Activated CD4-positive, alpha-beta T cell treated with anti-CD3 and anti-CD28 coated beads, Interleukin-2, amount 10 ng/mL, durations not matched to agents 7 days and 5 days (primary cell): ENCODE measurements at regions not wholly inside any gene's neighbourhood (a gene's known extent, or its start where the extent isn't known, plus 50 kb on each side); places are given as distances from the start of the nearest gene placed in this dataset.

Experiments used
- CTCF ChIA-PET: fragments of 350-600 bp; sonication (Branson Sonifier 250); formaldehyde crosslinking; loops from one replicate; lab custom pipeline; 2021; ENCODE audit warnings: antibody characterized with exemption; lab: Charles Lee
- POLR2A ChIA-PET: fragments of 350-600 bp; sonication (Branson Sonifier 250); formaldehyde crosslinking; loops from one replicate; lab custom pipeline; 2021; ENCODE audit warnings: antibody characterized with exemption; lab: Charles Lee
- DNase-seq: peaks from one replicate; pipeline ENCODE4 v3.0.0-alpha.2; 2020
- H3K27ac Mint-ChIP-seq: one replicate; pipeline ENCODE4 v1.8.0; 2021; ENCODE audit warnings: mild to moderate bottlenecking, moderate library complexity, mixed read lengths
- H3K27me3 Mint-ChIP-seq: one replicate; pipeline ENCODE4 v1.8.0; 2021; ENCODE audit warnings: mixed read lengths
- H3K36me3 Mint-ChIP-seq: one replicate; pipeline ENCODE4 v1.8.0; 2021; ENCODE audit warnings: low read depth, mixed read lengths
- H3K4me1 Mint-ChIP-seq: one replicate; pipeline ENCODE4 v1.8.0; 2021; ENCODE audit warnings: mixed read lengths
- H3K4me3 Mint-ChIP-seq: one replicate; pipeline ENCODE4 v1.8.0; 2021; ENCODE audit warnings: mild to moderate bottlenecking, moderate library complexity, mixed read lengths
- H3K9me3 Mint-ChIP-seq: one replicate; pipeline ENCODE4 v1.8.0; 2021; ENCODE audit warnings: mixed read lengths

DNA sequence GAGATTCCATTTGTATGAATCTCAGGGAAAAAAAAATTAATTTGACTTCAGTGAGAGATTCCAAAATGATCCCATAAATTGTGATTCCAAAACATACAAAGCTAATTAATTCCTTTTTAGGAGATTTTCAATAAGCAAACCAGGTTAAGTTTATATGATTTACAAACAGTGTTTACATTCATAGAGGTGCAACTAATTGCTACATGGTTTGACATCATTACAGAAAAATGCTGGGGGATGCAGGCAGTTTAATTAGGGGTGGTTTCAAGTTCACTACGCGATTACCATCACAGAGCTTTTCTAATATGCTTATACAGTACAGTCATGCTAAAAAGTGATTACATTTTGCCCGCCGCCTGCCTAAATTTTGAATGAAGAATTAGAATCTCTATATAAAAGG lies 143.2 kb upstream of the MGMT start:
- Mint-ChIP-seq H3K4me3 (no peak overlapping the region), H3K36me3 (no peaks in the 10 kb centered on the region), H3K27ac (no peak overlapping the region), H3K9me3 (peaks cover 3% of the 10 kb centered on the region), H3K4me1 (no peaks in the 10 kb centered on the region), H3K27me3 (peaks cover 7% of the 10 kb centered on the region)
- CTCF ChIA-PET = no interaction called here
- POLR2A ChIA-PET = no interaction called here
- no peak for DNase-seq

DNA sequence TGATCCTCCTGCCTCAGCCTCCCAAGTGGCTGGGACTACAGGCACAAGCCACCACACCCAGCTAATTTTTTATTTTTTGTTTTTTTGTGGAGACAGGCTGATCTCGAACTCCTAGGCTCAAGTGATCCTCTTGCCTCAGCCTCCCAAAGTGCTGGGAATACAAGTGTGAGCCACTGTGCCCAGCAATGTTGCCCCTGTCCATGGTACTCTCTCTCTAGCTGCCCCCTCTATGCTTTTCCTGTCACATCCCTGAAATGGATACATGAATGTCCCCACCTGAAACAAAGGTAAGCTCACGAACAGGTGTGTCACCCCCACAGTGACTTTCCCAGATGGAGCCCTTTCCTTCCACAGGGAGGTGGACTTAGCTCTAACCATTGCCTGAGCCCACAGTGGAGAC lies 141.1 kb upstream of the MGMT start:
- H3K9me3 Mint-ChIP-seq = no peaks in the 10 kb centered on the region
- CTCF ChIA-PET = no interaction called here
- POLR2A ChIA-PET = no interaction called here

GRCh38 chr10:129328546-129328945 lies 138.5 kb upstream of the MGMT start:
- CTCF ChIA-PET = interaction anchor here (0.5 kb wide), 1 partner anchor 31 kb away, joined by 3 read pairs; no protein-coding TSS in a partner anchor
- H3K9me3 Mint-ChIP-seq = no peaks in the 10 kb centered on the region
- no peak overlapping the region for H3K27ac Mint-ChIP-seq
- H3K4me3 Mint-ChIP-seq = no peak overlapping the region
- POLR2A ChIA-PET = no interaction called here
- H3K4me1 Mint-ChIP-seq = no peaks in the 10 kb centered on the region
- DNase-seq = no peak
- no peaks in the 10 kb centered on the region for H3K36me3 Mint-ChIP-seq
- peaks cover 9% of the 10 kb centered on the region for H3K27me3 Mint-ChIP-seq

More for the DNA sequence above, 141.1 kb upstream of the MGMT start:
- H3K36me3 Mint-ChIP-seq = no peaks in the 10 kb centered on the region
- H3K4me3 Mint-ChIP-seq = no peak overlapping the region
- peaks cover 5% of the 10 kb centered on the region for H3K27me3 Mint-ChIP-seq
- no peaks in the 10 kb centered on the region for H3K4me1 Mint-ChIP-seq
- DNase-seq = no peak
- H3K27ac Mint-ChIP-seq = no peak overlapping the region

DNA sequence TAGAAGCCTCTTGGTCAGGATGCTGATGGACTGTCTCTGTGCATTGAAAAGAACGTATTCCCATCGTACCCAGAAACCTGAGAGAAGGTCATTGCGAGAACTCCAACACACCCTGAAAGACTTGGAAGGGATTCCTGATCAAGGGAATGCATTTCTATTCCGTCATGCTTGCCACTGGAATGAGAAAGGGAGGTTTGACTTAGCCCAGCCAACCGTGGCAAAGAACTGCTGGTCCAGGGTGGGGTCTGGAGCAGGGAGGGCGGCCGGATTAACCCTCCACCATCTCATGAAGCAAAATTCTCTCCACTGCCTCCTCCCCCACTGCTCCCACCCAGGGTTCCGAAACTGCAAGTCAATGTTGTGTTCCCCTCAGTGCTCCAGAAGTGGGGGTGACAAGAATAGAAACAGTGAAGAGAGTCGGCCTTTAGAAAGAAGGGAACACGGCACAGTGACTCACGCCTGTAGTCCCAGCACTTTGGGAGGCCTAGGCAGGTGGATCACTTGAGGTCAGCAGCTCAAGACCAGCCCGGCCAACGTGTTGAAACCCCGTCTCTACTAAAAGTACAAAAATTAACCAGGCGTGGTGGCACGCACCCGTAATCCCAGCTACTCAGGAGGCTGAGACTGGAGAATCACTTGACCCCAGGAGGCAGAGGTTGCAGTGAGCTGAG lies 137.5 kb upstream of the MGMT start:
- H3K9me3 Mint-ChIP-seq = no peaks in the 10 kb centered on the region
- CTCF ChIA-PET = no interaction called here
- H3K4me1 Mint-ChIP-seq = no peaks in the 10 kb centered on the region
- peaks cover 12% of the 10 kb centered on the region for H3K27me3 Mint-ChIP-seq
- H3K36me3 Mint-ChIP-seq = no peaks in the 10 kb centered on the region
- POLR2A ChIA-PET = no interaction called here
- H3K4me3 Mint-ChIP-seq = no peak overlapping the region
- no peak for DNase-seq
- H3K27ac Mint-ChIP-seq = no peak overlapping the region

DNA sequence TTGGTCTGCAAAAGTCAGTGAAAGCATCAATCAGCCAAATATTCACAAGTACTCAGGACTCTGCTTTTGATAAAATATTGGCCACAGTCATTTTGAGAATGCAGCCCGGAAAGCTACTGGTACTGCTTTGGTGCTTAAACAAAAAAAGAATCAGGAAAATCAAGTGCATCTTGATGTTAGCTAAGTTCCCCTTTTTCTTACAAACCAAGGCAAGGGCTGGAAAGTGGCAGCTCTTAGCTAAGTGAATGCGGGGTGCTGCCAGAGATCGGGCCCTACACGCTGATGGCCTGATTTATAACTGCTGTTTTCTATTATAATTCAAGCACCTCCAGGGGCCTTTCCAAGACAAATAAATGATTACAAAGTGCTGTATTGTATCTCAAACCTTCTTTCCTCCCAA lies 136.8 kb upstream of the MGMT start:
- Mint-ChIP-seq H3K27ac (no peak overlapping the region), H3K4me1 (no peaks in the 10 kb centered on the region), H3K4me3 (no peak overlapping the region), H3K36me3 (no peaks in the 10 kb centered on the region), H3K27me3 (peaks cover 12% of the 10 kb centered on the region), H3K9me3 (no peaks in the 10 kb centered on the region)
- CTCF ChIA-PET = no interaction called here
- no peak for DNase-seq
- POLR2A ChIA-PET = no interaction called here

- Mint-ChIP-seq H3K4me1 (no peaks in the 10 kb centered on the region), H3K36me3 (no peaks in the 10 kb centered on the region), H3K9me3 (no peaks in the 10 kb centered on the region), H3K27ac (no peak overlapping the region), H3K4me3 (no peak overlapping the region), H3K27me3 (peaks cover 10% of the 10 kb centered on the region)
- POLR2A ChIA-PET = no interaction called here
- CTCF ChIA-PET = interaction anchor here (0.6 kb wide), 1 partner anchor 27 kb away, joined by 4 read pairs; no protein-coding TSS in a partner anchor
- no peak for DNase-seq
Measured at GRCh38 chr10:129331207-129331838, 135.7 kb upstream of the MGMT start.

- DNase-seq = no peak
- Mint-ChIP-seq H3K27ac (no peak overlapping the region), H3K4me3 (no peak overlapping the region), H3K27me3 (peaks cover 10% of the 10 kb centered on the region), H3K9me3 (no peaks in the 10 kb centered on the region), H3K4me1 (no peaks in the 10 kb centered on the region), H3K36me3 (no peaks in the 10 kb centered on the region)
- ChIA-PET POLR2A (no interaction called here), CTCF (interaction anchor here (0.6 kb wide), 1 partner anchor 27 kb away, joined by 4 read pairs; no protein-coding TSS in a partner anchor)
Measured at GRCh38 chr10:129331839-129332220, 135.2 kb upstream of the MGMT start.

GRCh38 chr10:129332476-129332875 lies 134.6 kb upstream of the MGMT start:
- Mint-ChIP-seq H3K27ac (no peak overlapping the region), H3K4me1 (no peaks in the 10 kb centered on the region), H3K4me3 (no peak overlapping the region), H3K9me3 (no peaks in the 10 kb centered on the region), H3K36me3 (no peaks in the 10 kb centered on the region), H3K27me3 (peaks cover 10% of the 10 kb centered on the region)
- ChIA-PET CTCF (interaction anchor here (0.6 kb wide), 1 partner anchor 38 kb away, joined by 3 read pairs; no protein-coding TSS in a partner anchor), POLR2A (no interaction called here)
- DNase-seq = peak; percentile 33

DNA sequence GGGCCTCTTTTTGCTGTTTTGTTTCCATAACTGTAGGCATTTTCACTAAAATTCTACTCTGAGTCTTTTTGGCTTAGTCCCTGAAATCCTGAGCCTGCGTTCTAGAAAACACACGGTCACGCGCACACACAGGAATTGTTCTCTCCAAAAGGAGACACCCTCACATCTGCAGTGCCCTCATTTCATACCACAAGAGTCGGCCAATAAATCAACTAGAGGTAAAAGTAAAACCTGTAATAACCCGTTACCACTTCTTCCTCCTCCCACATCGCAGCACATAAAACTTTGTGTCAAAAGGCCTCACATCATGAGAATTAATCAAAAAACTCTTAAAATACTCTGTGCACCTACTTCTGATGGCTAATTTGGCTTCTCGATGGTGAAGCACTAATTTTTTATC lies 133.3 kb upstream of the MGMT start:
- ChIA-PET POLR2A (no interaction called here), CTCF (no interaction called here)
- Mint-ChIP-seq H3K9me3 (no peaks in the 10 kb centered on the region), H3K36me3 (no peaks in the 10 kb centered on the region), H3K4me3 (no peak overlapping the region), H3K27me3 (peaks cover 10% of the 10 kb centered on the region), H3K27ac (no peak overlapping the region), H3K4me1 (no peaks in the 10 kb centered on the region)
- DNase-seq = no peak

DNA sequence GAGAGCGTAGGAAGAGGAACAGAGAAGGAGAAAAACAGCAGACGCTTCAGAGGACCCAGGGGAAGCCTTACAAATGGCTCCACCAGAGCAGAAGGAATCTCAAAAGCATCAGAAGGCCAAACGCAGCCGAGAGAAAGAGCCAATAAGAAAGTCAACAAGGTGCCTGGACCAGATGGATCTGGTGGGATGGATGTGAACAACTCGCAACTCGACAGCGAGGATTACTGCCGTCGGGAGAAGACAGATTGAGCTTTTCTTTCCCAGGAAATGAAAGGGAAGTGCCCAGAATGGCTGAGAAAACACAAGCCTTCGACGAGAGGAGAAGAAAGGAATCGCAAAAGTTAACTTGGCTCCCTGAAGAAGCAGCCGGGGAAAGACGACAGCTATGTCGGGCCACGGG lies 132.8 kb upstream of the MGMT start:
- ChIA-PET CTCF (no interaction called here), POLR2A (no interaction called here)
- H3K36me3 Mint-ChIP-seq = no peaks in the 10 kb centered on the region
- H3K27me3 Mint-ChIP-seq = peaks cover 10% of the 10 kb centered on the region
- H3K4me3 Mint-ChIP-seq = no peak overlapping the region
- no peak overlapping the region for H3K27ac Mint-ChIP-seq
- H3K4me1 Mint-ChIP-seq = no peaks in the 10 kb centered on the region
- H3K9me3 Mint-ChIP-seq = no peaks in the 10 kb centered on the region
- DNase-seq = no peak

DNA sequence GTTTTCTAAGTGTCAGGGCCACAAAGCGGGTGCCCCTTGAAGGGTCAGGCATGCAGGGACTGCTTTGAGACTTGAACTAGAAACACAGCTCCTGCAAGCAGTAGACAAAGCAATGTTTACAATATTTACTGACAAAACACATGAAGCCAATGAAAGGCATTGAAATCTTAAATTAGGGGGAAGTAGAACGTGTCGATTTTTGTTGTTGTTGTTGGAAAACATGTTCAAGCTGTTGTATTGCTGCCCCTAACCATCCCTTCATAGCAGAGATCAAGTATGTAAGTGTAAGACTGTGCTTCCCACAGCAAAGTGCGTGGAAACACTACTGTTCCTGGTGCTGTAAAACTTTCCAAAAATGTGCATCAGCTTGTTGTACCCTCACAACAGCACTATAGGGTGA lies 131.6 kb upstream of the MGMT start:
- no peaks in the 10 kb centered on the region for H3K4me1 Mint-ChIP-seq
- peaks cover 10% of the 10 kb centered on the region for H3K27me3 Mint-ChIP-seq
- no peaks in the 10 kb centered on the region for H3K9me3 Mint-ChIP-seq
- no peak overlapping the region for H3K27ac Mint-ChIP-seq
- DNase-seq = no peak
- POLR2A ChIA-PET = no interaction called here
- H3K4me3 Mint-ChIP-seq = no peak overlapping the region
- CTCF ChIA-PET = no interaction called here
- H3K36me3 Mint-ChIP-seq = no peaks in the 10 kb centered on the region

DNA sequence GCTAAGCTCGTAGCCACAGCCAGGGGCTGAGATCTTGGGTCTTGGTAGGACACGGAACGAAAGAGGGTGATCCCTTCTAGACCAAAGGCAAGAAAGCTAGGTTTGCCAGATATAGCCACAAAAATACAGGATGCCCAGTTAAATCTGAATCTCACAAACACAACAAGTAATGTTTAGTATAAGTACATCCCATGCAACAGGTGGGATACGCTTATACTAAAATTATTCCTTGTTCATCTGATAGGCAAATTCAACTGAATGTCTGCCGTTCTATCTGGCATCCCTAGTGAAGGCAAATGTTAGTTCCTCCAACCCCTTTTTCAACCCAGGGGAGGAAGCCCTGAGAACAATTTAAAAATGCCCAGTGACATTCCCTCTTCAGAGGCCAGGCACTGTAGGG lies 131.1 kb upstream of the MGMT start:
- H3K27ac Mint-ChIP-seq = no peak overlapping the region
- POLR2A ChIA-PET = no interaction called here
- H3K4me3 Mint-ChIP-seq = no peak overlapping the region
- peaks cover 7% of the 10 kb centered on the region for H3K27me3 Mint-ChIP-seq
- no peaks in the 10 kb centered on the region for H3K9me3 Mint-ChIP-seq
- CTCF ChIA-PET = no interaction called here
- no peaks in the 10 kb centered on the region for H3K4me1 Mint-ChIP-seq
- no peaks in the 10 kb centered on the region for H3K36me3 Mint-ChIP-seq
- DNase-seq = no peak

GRCh38 chr10:129339191-129339590 lies 127.8 kb upstream of the MGMT start:
- H3K4me1 Mint-ChIP-seq = no peaks in the 10 kb centered on the region
- no peak overlapping the region for H3K4me3 Mint-ChIP-seq
- H3K27me3 Mint-ChIP-seq = no peaks in the 10 kb centered on the region
- ChIA-PET CTCF (no interaction called here), POLR2A (no interaction called here)
- no peaks in the 10 kb centered on the region for H3K36me3 Mint-ChIP-seq
- no peaks in the 10 kb centered on the region for H3K9me3 Mint-ChIP-seq
- DNase-seq = no peak
- no peak overlapping the region for H3K27ac Mint-ChIP-seq

- Mint-ChIP-seq H3K4me3 (no peak overlapping the region), H3K4me1 (no peaks in the 10 kb centered on the region), H3K36me3 (no peaks in the 10 kb centered on the region), H3K27me3 (no peaks in the 10 kb centered on the region), H3K27ac (no peak overlapping the region), H3K9me3 (no peaks in the 10 kb centered on the region)
- CTCF ChIA-PET = no interaction called here
- POLR2A ChIA-PET = no interaction called here
- DNase-seq = no peak
Measured at GRCh38 chr10:129339841-129340240, 127.2 kb upstream of the MGMT start.
